GM12872 (cell line): ENCODE measurements at regions not wholly inside any gene's neighbourhood (a gene's known extent, or its start where the extent isn't known, plus 50 kb on each side); places are given as distances from the start of the nearest gene placed in this dataset.

ENCODE experiments used
- CTCF ChIP-seq: IDR thresholded peaks from 3 replicates; pipeline ENCODE4 v1.5.1; 2011; ENCODE audit warnings: low read depth, mild to moderate bottlenecking, low read length, moderate library complexity; ENCODE audit not compliant: insufficient read depth

- TF ChIP-seq CTCF, result no peak
Measured at GRCh38 chr9:87796196-87796595, 70.3 kb downstream of the CTSL start.

GRCh38 chr9:87798261-87798833 is 72.4 kb downstream of the CTSL start:
- TF ChIP-seq CTCF, result no peak

DNA sequence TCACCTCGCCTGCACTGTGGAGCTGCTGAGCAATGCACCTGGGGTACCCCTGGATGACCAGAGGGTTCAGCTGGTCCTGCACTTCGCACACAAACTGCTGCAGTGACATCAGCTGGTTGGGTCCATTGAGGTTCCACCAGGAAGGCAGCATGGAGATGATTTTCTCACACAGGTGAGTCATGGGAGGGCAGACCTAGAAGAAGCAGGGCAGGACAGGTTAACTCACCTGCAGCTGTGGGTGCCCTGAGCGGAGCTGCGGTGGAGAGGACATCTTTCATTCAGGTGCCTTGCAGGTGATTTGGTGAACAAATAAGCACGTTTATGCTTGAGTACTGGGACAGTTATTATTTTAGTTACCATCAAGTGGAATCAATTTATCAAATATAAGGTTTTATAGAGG is 73.6 kb downstream of the CTSL start:
- no peak for TF ChIP-seq CTCF

DNA sequence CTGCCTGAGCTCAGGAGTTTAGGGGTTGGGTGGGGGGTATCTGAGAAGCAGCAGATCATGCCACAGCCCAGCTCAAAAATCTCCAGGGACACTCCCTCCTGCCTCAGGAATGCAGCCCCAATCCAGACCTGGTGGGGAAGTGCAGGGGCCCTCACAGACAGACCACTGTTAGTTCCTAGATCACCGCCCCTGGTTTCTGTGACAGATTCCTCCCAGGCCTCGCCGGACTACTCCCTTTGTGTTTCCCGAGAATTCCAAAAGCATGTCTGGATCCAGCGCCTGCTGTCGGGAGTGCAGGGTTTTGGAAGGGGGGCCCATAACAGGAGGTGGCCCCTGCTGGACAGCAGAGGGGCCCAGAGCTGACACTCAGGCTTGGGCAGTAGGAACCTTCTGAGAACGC is 74.5 kb downstream of the CTSL start:
- no peak for TF ChIP-seq CTCF

- no peak for TF ChIP-seq CTCF
Measured at GRCh38 chr9:87801013-87801412, 75.1 kb downstream of the CTSL start.

GRCh38 chr9:87803166-87803565 is 77.2 kb downstream of the CTSL start:
- TF ChIP-seq CTCF, result no peak

GRCh38 chr9:87803623-87804345 is 77.9 kb downstream of the CTSL start:
- TF ChIP-seq CTCF, result no peak
